SK-N-MC (cell line): ENCODE measurements at regions not wholly inside any gene's neighbourhood (a gene's known extent, or its start where the extent isn't known, plus 50 kb on each side); places are given as distances from the start of the nearest gene placed in this dataset.
"Not testable (repeated sequence)": the region's sequence is repeated elsewhere in the genome, so short reads cannot be mapped to it uniquely, and the experiment has no call there.

Experiments
- EZH2 ChIP-seq: fragments of 200-600 bp; sonication (generic); IDR thresholded peaks from one replicate; pipeline ENCODE4 v1.6.1; 2017; ENCODE audit warnings: antibody characterized with exemption
- POLR2AphosphoS5 ChIP-seq: IDR thresholded peaks from 2 replicates; pipeline ENCODE4 v1.6.1; 2012; ENCODE audit warnings: mild to moderate bottlenecking, low read depth, low read length, borderline replicate concordance

DNA sequence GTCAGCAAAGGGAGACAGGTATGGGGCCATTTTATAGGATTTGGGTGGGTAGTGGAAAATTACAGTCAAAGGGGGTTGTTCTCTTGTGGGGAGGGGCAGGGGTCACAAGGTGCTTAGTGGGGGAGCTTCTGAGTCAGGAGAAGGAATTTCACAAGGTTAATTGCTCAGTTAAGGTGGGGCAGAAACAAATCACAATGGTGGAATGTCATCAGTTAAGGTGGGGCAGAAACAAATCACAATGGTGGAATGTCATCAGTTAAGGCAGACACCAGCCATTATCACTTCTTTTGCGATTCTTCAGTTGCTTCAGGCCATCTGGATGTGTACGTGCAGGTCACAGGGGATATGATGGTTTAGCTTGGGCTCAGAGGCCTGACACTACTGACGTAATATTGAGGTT is 1077.6 kb downstream of the DNAJB9 start:
- TF ChIP-seq POLR2AphosphoS5, EZH2: not testable (repeated sequence)
